GM06990 (cell line): ENCODE measurements at regions not wholly inside any gene's neighbourhood (a gene's known extent, or its start where the extent isn't known, plus 50 kb on each side); places are given as distances from the start of the nearest gene placed in this dataset.

Experiments
- DNase-seq: peaks from one replicate; pipeline ENCODE4 v3.0.0-alpha.2; 2011; ENCODE audit not compliant: insufficient read length; ENCODE audit errors: extremely low read depth
- H3K27me3 ChIP-seq: replicated peaks from 2 replicates; pipeline ENCODE4 v1.6.0; 2011; ENCODE audit warnings: low read length; ENCODE audit not compliant: control insufficient read depth, insufficient read depth
- H3K36me3 ChIP-seq: 2 replicates; pipeline ENCODE4 v1.5.1; 2011; ENCODE audit warnings: low read length; ENCODE audit not compliant: control insufficient read depth, insufficient read depth
- H3K4me3 ChIP-seq: replicated peaks from 2 replicates; pipeline ENCODE4 v1.5.1; 2011; ENCODE audit warnings: low read depth, mild to moderate bottlenecking, control low read depth, low read length
- CTCF ChIP-seq: IDR thresholded peaks from 2 replicates; pipeline ENCODE4 v1.5.1; 2011; ENCODE audit warnings: low read length, control low read depth, mild to moderate bottlenecking, inconsistent platforms; ENCODE audit not compliant: insufficient read depth, poor library complexity, severe bottlenecking

- H3K4me3 ChIP-seq: no peak overlapping the region
- no peaks in the 10 kb centered on the region for H3K36me3 ChIP-seq
- TF ChIP-seq CTCF: no peak
- H3K27me3 ChIP-seq: no peaks in the 10 kb centered on the region
- no peak for DNase-seq
These were observed 584.1 kb downstream of the PTPRU start for GRCh38 chr1:29820401-29820800.

- no peak for DNase-seq
- Histone ChIP-seq H3K27me3 (no peaks in the 10 kb centered on the region), H3K4me3 (no peak overlapping the region), H3K36me3 (no peaks in the 10 kb centered on the region)
- no peak for TF ChIP-seq CTCF
These were observed 576.2 kb downstream of the PTPRU start for GRCh38 chr1:29812408-29813135.

- no peak for TF ChIP-seq CTCF
- DNase-seq: no peak
- H3K36me3 ChIP-seq: no peaks in the 10 kb centered on the region
- no peaks in the 10 kb centered on the region for H3K27me3 ChIP-seq
- H3K4me3 ChIP-seq: no peak overlapping the region
These were observed 575.5 kb downstream of the PTPRU start for GRCh38 chr1:29811727-29812407.

GRCh38 chr1:29811247-29811646 lies 574.9 kb downstream of the PTPRU start:
- Histone ChIP-seq H3K27me3 (no peaks in the 10 kb centered on the region), H3K36me3 (no peaks in the 10 kb centered on the region), H3K4me3 (no peak overlapping the region)
- TF ChIP-seq CTCF: no peak
- DNase-seq: no peak

- DNase-seq: no peak
- no peak overlapping the region for H3K4me3 ChIP-seq
- no peaks in the 10 kb centered on the region for H3K36me3 ChIP-seq
- TF ChIP-seq CTCF: no peak
- H3K27me3 ChIP-seq: 0 out of 2 replicates have a peak, but pooled peaks cover under 1% of the 10 kb centered on the region
These were observed 574.1 kb downstream of the PTPRU start for GRCh38 chr1:29810121-29811120.
